ENCODE measurements at regions not wholly inside any gene's neighbourhood (a gene's known extent, or its start where the extent isn't known, plus 50 kb on each side); places are given as distances from the start of the nearest gene placed in this dataset.

DNA sequence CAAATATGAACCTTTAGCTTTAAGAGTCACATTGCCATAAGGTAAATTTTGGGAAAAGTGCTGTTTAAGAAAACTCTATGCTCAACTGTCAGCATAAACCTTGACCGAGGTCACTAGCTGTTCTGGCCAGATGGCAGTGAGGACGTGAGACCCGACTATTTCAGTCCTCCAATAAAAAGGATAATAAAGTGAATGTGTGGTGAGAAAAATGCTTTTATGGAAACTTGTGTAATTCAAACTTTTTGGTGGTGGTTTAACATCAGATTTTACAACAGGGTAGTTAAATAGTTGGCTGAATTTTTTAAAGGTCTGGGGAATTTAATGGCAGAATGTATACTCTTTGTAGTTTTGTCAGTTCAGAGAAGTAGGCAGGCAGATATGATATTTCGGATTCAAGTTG lies 391.1 kb downstream of the PMP22 start:
- DNase-seq, result no peak
- no peaks in the 10 kb centered on the region for H3K4me1 Mint-ChIP-seq (ENCODE audit: low read depth, unreplicated experiment)
- no peaks in the 10 kb centered on the region for H3K9me3 Mint-ChIP-seq (ENCODE audit: unreplicated experiment)
- no peak for TF ChIP-seq CTCF (IDR thresholded peaks at IDR 0.05; ENCODE audit: partially characterized antibody, unreplicated experiment)
- H3K36me3 Mint-ChIP-seq (ENCODE audit: unreplicated experiment), result no peaks in the 10 kb centered on the region
- H3K4me3 Mint-ChIP-seq (ENCODE audit: unreplicated experiment), result no peak overlapping the region
- H3K27me3 Mint-ChIP-seq (ENCODE audit: unreplicated experiment), result no peaks in the 10 kb centered on the region
- no peak overlapping the region for H3K27ac Mint-ChIP-seq (ENCODE audit: unreplicated experiment)

DNA sequence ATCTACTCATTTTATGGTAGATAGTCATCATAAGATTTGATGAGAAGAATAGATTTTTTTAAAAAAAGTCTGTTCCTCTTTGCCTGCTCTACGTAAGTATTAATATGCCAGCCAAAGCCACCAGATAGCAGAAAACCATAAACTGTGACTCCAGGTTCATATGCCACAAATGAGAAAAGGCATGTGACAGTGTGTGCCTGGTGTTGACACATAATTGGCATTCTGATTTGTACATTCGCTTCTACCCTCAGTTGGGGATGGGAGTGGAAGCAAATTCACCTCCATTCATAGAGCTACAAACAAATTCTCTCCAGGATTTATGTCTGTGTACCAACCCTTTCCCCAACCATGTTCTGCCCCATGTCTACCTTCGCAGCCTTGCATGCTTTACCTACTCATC lies 391.6 kb downstream of the PMP22 start:
- Mint-ChIP-seq H3K27ac (ENCODE audit: unreplicated experiment) (no peak overlapping the region), H3K36me3 (ENCODE audit: unreplicated experiment) (no peaks in the 10 kb centered on the region), H3K4me1 (ENCODE audit: low read depth, unreplicated experiment) (no peaks in the 10 kb centered on the region), H3K9me3 (ENCODE audit: unreplicated experiment) (no peaks in the 10 kb centered on the region), H3K4me3 (ENCODE audit: unreplicated experiment) (no peak overlapping the region), H3K27me3 (ENCODE audit: unreplicated experiment) (no peaks in the 10 kb centered on the region)
- DNase-seq, result no peak
- TF ChIP-seq CTCF (IDR thresholded peaks at IDR 0.05; ENCODE audit: partially characterized antibody, unreplicated experiment), result no peak

DNA sequence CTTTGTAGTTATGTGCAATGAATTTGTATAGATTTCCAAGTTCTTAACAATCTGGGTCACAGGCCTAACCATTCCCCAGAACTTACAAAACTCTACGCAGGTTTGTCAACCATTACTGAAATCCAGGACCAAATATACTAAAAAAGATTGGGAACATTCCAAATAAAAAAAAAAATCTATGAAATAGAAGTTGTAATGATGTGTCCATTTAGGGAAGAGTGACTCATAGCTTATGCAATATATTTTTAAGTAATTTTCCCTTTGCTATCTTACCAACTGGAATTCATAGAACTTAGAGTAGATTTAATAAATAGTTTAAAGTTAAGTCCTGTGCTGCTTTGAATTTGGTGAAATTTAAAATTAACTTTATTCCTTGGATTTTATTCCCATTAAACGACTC lies 393.2 kb downstream of the PMP22 start:
- no peak for DNase-seq
- no peaks in the 10 kb centered on the region for H3K36me3 Mint-ChIP-seq (ENCODE audit: unreplicated experiment)
- H3K4me1 Mint-ChIP-seq (ENCODE audit: low read depth, unreplicated experiment), result no peaks in the 10 kb centered on the region
- no peak overlapping the region for H3K27ac Mint-ChIP-seq (ENCODE audit: unreplicated experiment)
- H3K9me3 Mint-ChIP-seq (ENCODE audit: unreplicated experiment), result no peaks in the 10 kb centered on the region
- H3K27me3 Mint-ChIP-seq (ENCODE audit: unreplicated experiment), result no peaks in the 10 kb centered on the region
- TF ChIP-seq CTCF (IDR thresholded peaks at IDR 0.05; ENCODE audit: partially characterized antibody, unreplicated experiment), result no peak
- H3K4me3 Mint-ChIP-seq (ENCODE audit: unreplicated experiment), result no peak overlapping the region

- DNase-seq, result no peak
- Mint-ChIP-seq H3K4me3 (ENCODE audit: unreplicated experiment) (no peak overlapping the region), H3K9me3 (ENCODE audit: unreplicated experiment) (no peaks in the 10 kb centered on the region), H3K27ac (ENCODE audit: unreplicated experiment) (no peak overlapping the region), H3K36me3 (ENCODE audit: unreplicated experiment) (no peaks in the 10 kb centered on the region), H3K4me1 (ENCODE audit: low read depth, unreplicated experiment) (no peaks in the 10 kb centered on the region), H3K27me3 (ENCODE audit: unreplicated experiment) (no peaks in the 10 kb centered on the region)
- no peak for TF ChIP-seq CTCF (IDR thresholded peaks at IDR 0.05; ENCODE audit: partially characterized antibody, unreplicated experiment)
Measured at GRCh38 chr17:14866266-14866665, 398.9 kb downstream of the PMP22 start.

DNA sequence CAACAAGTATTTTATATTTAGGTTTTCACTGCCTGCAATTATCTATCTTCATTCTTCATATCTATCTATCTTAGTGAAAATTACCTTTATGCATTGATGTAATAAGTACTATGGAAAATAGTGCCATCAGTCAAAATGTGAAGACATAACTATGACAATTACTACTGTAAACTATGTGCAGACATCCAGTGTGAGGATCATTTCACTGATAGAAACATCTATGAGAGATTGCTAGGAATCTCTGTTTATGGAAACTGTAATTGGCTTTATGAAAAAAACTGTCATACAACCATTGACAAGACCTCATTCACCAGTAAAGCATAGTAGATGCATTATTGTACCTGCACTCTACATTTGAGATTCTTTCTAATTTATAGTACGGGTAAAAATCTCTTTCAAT lies 401.0 kb downstream of the PMP22 start:
- Mint-ChIP-seq H3K27me3 (ENCODE audit: unreplicated experiment) (no peaks in the 10 kb centered on the region), H3K27ac (ENCODE audit: unreplicated experiment) (no peak overlapping the region), H3K4me1 (ENCODE audit: low read depth, unreplicated experiment) (no peaks in the 10 kb centered on the region), H3K36me3 (ENCODE audit: unreplicated experiment) (no peaks in the 10 kb centered on the region), H3K9me3 (ENCODE audit: unreplicated experiment) (no peaks in the 10 kb centered on the region), H3K4me3 (ENCODE audit: unreplicated experiment) (no peak overlapping the region)
- TF ChIP-seq CTCF (IDR thresholded peaks at IDR 0.05; ENCODE audit: partially characterized antibody, unreplicated experiment), result no peak
- no peak for DNase-seq

All from glutamatergic neuron (in vitro differentiated cells).